Endothelial cell of umbilical vein (primary cell): ENCODE measurements at regions not wholly inside any gene's neighbourhood (a gene's known extent, or its start where the extent isn't known, plus 50 kb on each side); places are given as distances from the start of the nearest gene placed in this dataset.

Experiments
- BruUV-seq: library from RNA; stranded (reverse); fragments of 400-500 nt; replicated peaks from 2 replicates; lab custom pipeline; 2021; lab: Mats Ljungman, UMichigan
- CTCF ChIA-PET: fragments of 300-600, 350-600 bp; sonication (Branson Sonifier 250); formaldehyde crosslinking; loops from one replicate; lab custom pipeline; 2021; ENCODE audit warnings: antibody characterized with exemption, inconsistent platforms; lab: Charles Lee
- POLR2A ChIA-PET: fragments of 300-600, 350-600 bp; sonication (Branson Sonifier 250); formaldehyde crosslinking; loops from one replicate; lab custom pipeline; 2021; ENCODE audit warnings: antibody characterized with exemption, inconsistent platforms; lab: Charles Lee
- DNase-seq: peaks from one replicate; pipeline ENCODE4 v3.0.0-alpha.2; 2011; ENCODE audit warnings: low read depth, low spot score
- FAIRE-seq: peaks from 2 replicates; lab custom pipeline; 2011; peaks lifted over from hg19 to GRCh38; lab: Jason Lieb, UNC
- H2AFZ ChIP-seq: 2 replicates; pipeline ENCODE4 v1.6.0; 2012; ENCODE audit warnings: low read depth, low read length, control low read depth, inconsistent platforms
- H3K27ac ChIP-seq: 2 replicates; pipeline ENCODE4 v1.5.1; 2011; ENCODE audit warnings: low read depth, mild to moderate bottlenecking, control low read depth, low read length, moderate library complexity; ENCODE audit not compliant: insufficient read depth
- H3K27me3 ChIP-seq, 2 experiments: 2 replicates each; pipeline versions ENCODE4 v1.6.0 to v1.6.1; 2011; ENCODE audit warnings: low read length in 2 of 2, mixed read lengths in 1 of 2; ENCODE audit not compliant: control insufficient read depth in 2 of 2, insufficient read depth in 2 of 2
- H3K36me3 ChIP-seq, 2 experiments: 2 replicates in 1 of 2; 3 replicates in 1 of 2; pipeline ENCODE4 v1.5.1; 2011; ENCODE audit warnings: low read length in 2 of 2, mild to moderate bottlenecking in 1 of 2, moderate library complexity in 1 of 2; ENCODE audit not compliant: control insufficient read depth in 2 of 2, insufficient read depth in 2 of 2; ENCODE audit errors: extremely low read depth in 1 of 2
- H3K4me1 ChIP-seq: 3 replicates; pipeline ENCODE4 v1.5.1; 2011; ENCODE audit warnings: mild to moderate bottlenecking, low read length; ENCODE audit not compliant: control insufficient read depth, insufficient read depth; ENCODE audit errors: extremely low read depth
- H3K4me2 ChIP-seq: 2 replicates; pipeline ENCODE4 v1.6.1; 2011; ENCODE audit warnings: low read length, control low read depth, mixed read lengths; ENCODE audit not compliant: insufficient read depth
- H3K4me3 ChIP-seq, 3 experiments: fragments of 200-600 bp in 1 of 3; sonication (generic), shearing (Covaris generic) in 1 of 3; replicated peaks in 1 of 3; 2 replicates each; pipeline ENCODE4 v1.5.1; 2011 to 2016; ENCODE audit warnings: control low read depth in 3 of 3, low read length in 3 of 3, mild to moderate bottlenecking in 2 of 3, inconsistent platforms in 1 of 3, low read depth in 1 of 3, moderate library complexity in 1 of 3; ENCODE audit not compliant: insufficient read depth in 1 of 3
- H3K79me2 ChIP-seq: 2 replicates; pipeline ENCODE4 v1.6.0; 2012; ENCODE audit warnings: low read length, inconsistent platforms; ENCODE audit not compliant: control insufficient read depth, insufficient read depth
- H3K9ac ChIP-seq: replicated peaks from 2 replicates; pipeline ENCODE3; 2011; ENCODE audit warnings: low read length, control low read depth; ENCODE audit not compliant: insufficient read depth; ENCODE audit errors: extremely low read depth
- H3K9me1 ChIP-seq: replicated peaks from 3 replicates; pipeline ENCODE4 v1.6.0; 2011; ENCODE audit warnings: mild to moderate bottlenecking, low read length; ENCODE audit not compliant: control insufficient read depth, insufficient read depth; ENCODE audit errors: extremely low read depth
- H3K9me3 ChIP-seq: replicated peaks from 2 replicates; pipeline ENCODE4 v1.5.1; 2012; ENCODE audit warnings: low read length, inconsistent platforms; ENCODE audit not compliant: control insufficient read depth, insufficient read depth
- H4K20me1 ChIP-seq: replicated peaks from 2 replicates; pipeline ENCODE3; 2011; ENCODE audit warnings: mild to moderate bottlenecking, low read length; ENCODE audit not compliant: control insufficient read depth, insufficient read depth; ENCODE audit errors: extremely low read depth
- CTCF ChIP-seq, 2 donors: IDR thresholded peaks; 1 replicate in 1 of 2; 2 replicates in 1 of 2; pipeline ENCODE4 v1.5.1; 2011; ENCODE audit warnings: low read length in 2 of 2, mild to moderate bottlenecking in 2 of 2, moderate library complexity in 2 of 2, control low read depth in 1 of 2, inconsistent platforms in 1 of 2, low read depth in 1 of 2; ENCODE audit not compliant: insufficient read depth in 1 of 2; ENCODE audit errors: extremely low read depth in 1 of 2
- EZH2 ChIP-seq: IDR thresholded peaks from 2 replicates; pipeline ENCODE4 v1.6.1; 2012; ENCODE audit warnings: borderline replicate concordance, low read depth, mild to moderate bottlenecking, moderate library complexity, low read length, inconsistent platforms; ENCODE audit not compliant: severe bottlenecking
- FOS ChIP-seq: IDR thresholded peaks from 2 replicates; pipeline ENCODE4 v1.6.1; 2011; ENCODE audit warnings: mild to moderate bottlenecking, low read length, moderate library complexity, borderline replicate concordance; ENCODE audit not compliant: insufficient read depth
- GATA2 ChIP-seq: IDR thresholded peaks from 2 replicates; pipeline ENCODE4 v1.7.0; 2011; ENCODE audit warnings: low read depth, mild to moderate bottlenecking, moderate library complexity, mixed read lengths, low read length; ENCODE audit not compliant: insufficient read length, insufficient read depth
- JUN ChIP-seq: IDR thresholded peaks from 2 replicates; pipeline ENCODE4 v1.6.1; 2011; ENCODE audit warnings: borderline replicate concordance, low read depth; ENCODE audit not compliant: insufficient read length, insufficient read depth
- MYC ChIP-seq: IDR thresholded peaks from one replicate; pipeline ENCODE4 v1.6.1; 2011; ENCODE audit warnings: mild to moderate bottlenecking, low read depth, low read length
- POLR2A ChIP-seq: IDR thresholded peaks from 2 replicates; pipeline ENCODE4 v1.6.1; 2012; ENCODE audit warnings: low read depth, mild to moderate bottlenecking, control low read depth, low read length
- POLR2AphosphoS5 ChIP-seq: IDR thresholded peaks from 2 replicates; pipeline ENCODE4 v1.6.1; 2012; ENCODE audit warnings: low read depth, mild to moderate bottlenecking, control low read depth, low read length, moderate library complexity; ENCODE audit not compliant: insufficient read depth
- dilution Hi-C: fragments of 300-500 bp; cut with MboI; formaldehyde crosslinking; loops from one replicate; pipeline ENCODE4 v1.15.0; 2019; ENCODE audit warnings: low sequenced_read_pairs; ENCODE audit not compliant: extremely low pct_ligation_motif_present
- intact Hi-C: fragments of 100-400 bp; cut with micrococcal nuclease; formaldehyde crosslinking; loops from one replicate; pipeline ENCODE4 v1.10.0; 2022
- TF ChIP-seq, protein P1 (sequence below): IDR thresholded peaks from 2 replicates; pipeline ENCODE4 v1.6.1; 2011; ENCODE audit not compliant: insufficient read depth, insufficient read length

- BruUV-seq = no TSS peak
- DNase-seq = no peak
- Histone ChIP-seq H3K4me3 (no peak overlapping the region), H3K36me3 (no peaks in the 10 kb centered on the region), H3K9me3 (no peaks in the 10 kb centered on the region), H3K79me2 (no peaks in the 10 kb centered on the region), H3K9me1 (no peaks in the 10 kb centered on the region), H4K20me1 (no peaks in the 10 kb centered on the region), H3K27me3 (no peaks in the 10 kb centered on the region), H3K9ac (no peak overlapping the region), H2AFZ (no peak overlapping the region), H3K4me2 (no peak overlapping the region), H3K4me1 (no peaks in the 10 kb centered on the region), H3K27ac (no peak overlapping the region)
- dilution Hi-C loops (no loop called here), intact Hi-C loops (no loop called here)
- POLR2A ChIA-PET = no interaction called here
- no peak for TF ChIP-seq GATA2
- TF ChIP-seq POLR2AphosphoS5 = no peak
- no peak for TF ChIP-seq MYC
- no peak for TF ChIP-seq JUN
- TF ChIP-seq POLR2A = no peak
- TF ChIP-seq CTCF (IDR thresholded peaks at IDR 0.05; ENCODE audit: extremely low read depth in 1 of 2, insufficient read depth in 1 of 2, low read depth in 1 of 2, low read length in 2 of 2) = no peak
- TF ChIP-seq, protein P1, sequence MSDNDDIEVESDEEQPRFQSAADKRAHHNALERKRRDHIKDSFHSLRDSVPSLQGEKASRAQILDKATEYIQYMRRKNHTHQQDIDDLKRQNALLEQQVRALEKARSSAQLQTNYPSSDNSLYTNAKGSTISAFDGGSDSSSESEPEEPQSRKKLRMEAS = no peak
- FAIRE-seq = no peak
- CTCF ChIA-PET = no interaction called here
Observed at GRCh38 chr2:41381701-41382100, 666.1 kb upstream of the PKDCC start.

- Histone ChIP-seq H2AFZ (no peak overlapping the region), H3K9me1 (no peaks in the 10 kb centered on the region), H4K20me1 (no peaks in the 10 kb centered on the region), H3K4me1 (no peaks in the 10 kb centered on the region), H3K27ac (no peak overlapping the region), H3K4me3 (no peak overlapping the region), H3K79me2 (no peaks in the 10 kb centered on the region), H3K36me3 (no peaks in the 10 kb centered on the region), H3K9me3 (no peaks in the 10 kb centered on the region), H3K9ac (no peak overlapping the region), H3K4me2 (no peak overlapping the region), H3K27me3 (no peaks in the 10 kb centered on the region)
- DNase-seq (no peak), FAIRE-seq (no peak)
- no TSS peak for BruUV-seq
- CTCF ChIA-PET = no interaction called here
- intact Hi-C loops = no loop called here
- POLR2A ChIA-PET = no interaction called here
- TF ChIP-seq, protein P1 = no peak
- TF ChIP-seq EZH2 (no peak), GATA2 (no peak), FOS (no peak), CTCF (IDR thresholded peaks at IDR 0.05; ENCODE audit: extremely low read depth in 1 of 2, insufficient read depth in 1 of 2, low read depth in 1 of 2, low read length in 2 of 2) (no peak), POLR2A (no peak), POLR2AphosphoS5 (no peak), MYC (no peak), JUN (no peak)
- dilution Hi-C loops = no loop called here
Observed at GRCh38 chr2:41387519-41387918, 660.3 kb upstream of the PKDCC start.
